ENCODE measurements at regions not wholly inside any gene's neighbourhood (a gene's known extent, or its start where the extent isn't known, plus 50 kb on each side); places are given as distances from the start of the nearest gene placed in this dataset.

DNA sequence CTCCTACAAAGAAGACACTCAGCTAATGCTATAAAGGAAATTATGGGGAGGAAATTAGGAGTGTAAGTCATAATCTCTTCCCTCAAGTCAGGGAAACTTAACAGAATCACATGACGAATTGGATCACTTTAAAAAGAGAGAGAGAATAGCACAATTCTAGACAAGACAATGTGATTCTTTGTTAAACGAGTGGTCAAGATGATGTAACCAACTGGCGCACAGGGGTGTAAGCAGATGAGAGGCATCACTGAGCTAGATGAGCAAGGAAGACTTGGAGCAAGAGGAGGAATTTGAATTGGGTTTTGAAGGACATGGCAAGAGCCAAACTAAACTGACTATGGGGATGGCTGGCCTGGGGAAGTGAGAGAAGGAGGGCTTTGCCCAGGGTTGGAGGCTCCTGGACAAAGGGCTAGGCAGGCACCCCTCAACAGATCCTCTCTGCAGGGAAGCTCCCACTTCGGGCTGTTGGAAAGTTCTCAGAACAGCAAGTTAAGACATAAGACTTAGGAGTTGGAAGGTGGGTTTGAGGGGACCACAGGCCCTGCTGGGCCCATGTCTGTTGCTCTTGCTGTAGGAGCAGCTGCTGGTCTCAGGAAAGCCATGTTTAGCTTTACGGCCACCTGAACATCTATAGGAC lies 123.9 kb upstream of the GRIK3 start:
- no peak for TF ChIP-seq POLR2AphosphoS5 (IDR thresholded peaks at IDR 0.05; ENCODE audit: low read depth)
- no peak for TF ChIP-seq ZNF114 (CRISPR knock-in tag; IDR thresholded peaks at IDR 0.05)
- TF ChIP-seq, protein P1, sequence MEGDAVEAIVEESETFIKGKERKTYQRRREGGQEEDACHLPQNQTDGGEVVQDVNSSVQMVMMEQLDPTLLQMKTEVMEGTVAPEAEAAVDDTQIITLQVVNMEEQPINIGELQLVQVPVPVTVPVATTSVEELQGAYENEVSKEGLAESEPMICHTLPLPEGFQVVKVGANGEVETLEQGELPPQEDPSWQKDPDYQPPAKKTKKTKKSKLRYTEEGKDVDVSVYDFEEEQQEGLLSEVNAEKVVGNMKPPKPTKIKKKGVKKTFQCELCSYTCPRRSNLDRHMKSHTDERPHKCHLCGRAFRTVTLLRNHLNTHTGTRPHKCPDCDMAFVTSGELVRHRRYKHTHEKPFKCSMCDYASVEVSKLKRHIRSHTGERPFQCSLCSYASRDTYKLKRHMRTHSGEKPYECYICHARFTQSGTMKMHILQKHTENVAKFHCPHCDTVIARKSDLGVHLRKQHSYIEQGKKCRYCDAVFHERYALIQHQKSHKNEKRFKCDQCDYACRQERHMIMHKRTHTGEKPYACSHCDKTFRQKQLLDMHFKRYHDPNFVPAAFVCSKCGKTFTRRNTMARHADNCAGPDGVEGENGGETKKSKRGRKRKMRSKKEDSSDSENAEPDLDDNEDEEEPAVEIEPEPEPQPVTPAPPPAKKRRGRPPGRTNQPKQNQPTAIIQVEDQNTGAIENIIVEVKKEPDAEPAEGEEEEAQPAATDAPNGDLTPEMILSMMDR (conservative IDR thresholded peaks at IDR 0.05; ENCODE audit: low read depth in 2 of 2), result no peak
- TF ChIP-seq NANOG (IDR thresholded peaks at IDR 0.05; ENCODE audit: borderline replicate concordance), result no peak
- TF ChIP-seq ZNF331 (CRISPR knock-in tag; IDR thresholded peaks at IDR 0.05; ENCODE audit: low read depth), result no peak
- no peak for TF ChIP-seq JUNB (IDR thresholded peaks at IDR 0.05; ENCODE audit: unreplicated experiment)
- TF ChIP-seq CREB1 (CRISPR knock-in tag; IDR thresholded peaks at IDR 0.05; ENCODE audit: low read depth), result no peak
- TF ChIP-seq EZH2phosphoT487 (IDR thresholded peaks at IDR 0.05; ENCODE audit: unreplicated experiment), result no peak
- TF ChIP-seq EZH2 (IDR thresholded peaks at IDR 0.05; ENCODE audit: low read depth, unreplicated experiment), result no peak
